ENCODE measurements at regions not wholly inside any gene's neighbourhood (a gene's known extent, or its start where the extent isn't known, plus 50 kb on each side); places are given as distances from the start of the nearest gene placed in this dataset.

GRCh38 chr2:118705032-118705431 lies 142.4 kb downstream of the EN1 start:
- DNase-seq (ENCODE audit: insufficient read length, low spot score) = no peak
- no peak for FAIRE-seq

GRCh38 chr2:118699447-118700175 lies 147.8 kb downstream of the EN1 start:
- FAIRE-seq (no peak), DNase-seq (ENCODE audit: insufficient read length, low spot score) (no peak)

- no peak for DNase-seq (ENCODE audit: insufficient read length, low spot score)
- FAIRE-seq = no peak
These were observed 148.9 kb downstream of the EN1 start for GRCh38 chr2:118698564-118698963.

GRCh38 chr2:118697781-118698180 lies 149.7 kb downstream of the EN1 start:
- FAIRE-seq (no peak), DNase-seq (ENCODE audit: insufficient read length, low spot score) (no peak)

- FAIRE-seq (no peak), DNase-seq (ENCODE audit: insufficient read length, low spot score) (no peak)
These were observed 150.5 kb downstream of the EN1 start for GRCh38 chr2:118696786-118697465.

- FAIRE-seq (no peak), DNase-seq (ENCODE audit: insufficient read length, low spot score) (no peak)
These were observed 154.1 kb downstream of the EN1 start for GRCh38 chr2:118693287-118693822.

GRCh38 chr2:118689874-118690273 lies 157.6 kb downstream of the EN1 start:
- DNase-seq (ENCODE audit: insufficient read length, low spot score) = no peak
- FAIRE-seq = no peak

- DNase-seq (ENCODE audit: insufficient read length, low spot score) = no peak
- FAIRE-seq = no peak
These were observed 158.0 kb downstream of the EN1 start for GRCh38 chr2:118689456-118689855.

GRCh38 chr2:118689033-118689432 lies 158.4 kb downstream of the EN1 start:
- DNase-seq (ENCODE audit: insufficient read length, low spot score) (no peak), FAIRE-seq (no peak)

GRCh38 chr2:118687698-118688097 lies 159.8 kb downstream of the EN1 start:
- no peak for FAIRE-seq

GRCh38 chr2:118687192-118687591 lies 160.3 kb downstream of the EN1 start:
- DNase-seq (ENCODE audit: insufficient read length, low spot score) (no peak), FAIRE-seq (no peak)

More at GRCh38 chr2:118687698-118688097, 159.8 kb downstream of the EN1 start:
- no peak for DNase-seq (ENCODE audit: insufficient read length, low spot score)

- no peak for FAIRE-seq
- DNase-seq (ENCODE audit: insufficient read length, low spot score) = no peak
These were observed 161.1 kb downstream of the EN1 start for GRCh38 chr2:118686346-118686745.

GRCh38 chr2:118683460-118683859 lies 164.0 kb downstream of the EN1 start:
- DNase-seq (ENCODE audit: insufficient read length, low spot score) (no peak), FAIRE-seq (no peak)

- DNase-seq (ENCODE audit: insufficient read length, low spot score) = no peak
- FAIRE-seq = no peak
These were observed 168.5 kb downstream of the EN1 start for GRCh38 chr2:118678985-118679384.

GRCh38 chr2:118677546-118677945 lies 169.9 kb downstream of the EN1 start:
- FAIRE-seq (no peak), DNase-seq (ENCODE audit: insufficient read length, low spot score) (no peak)

- DNase-seq (ENCODE audit: insufficient read length, low spot score) (no peak), FAIRE-seq (no peak)
These were observed 171.9 kb downstream of the EN1 start for GRCh38 chr2:118675531-118675930.

GRCh38 chr2:118672571-118673158 lies 174.8 kb downstream of the EN1 start:
- DNase-seq (ENCODE audit: insufficient read length, low spot score) = no peak

GRCh38 chr2:118671701-118672454 lies 175.6 kb downstream of the EN1 start:
- DNase-seq (ENCODE audit: insufficient read length, low spot score) (no peak), FAIRE-seq (no peak)

More at GRCh38 chr2:118672571-118673158, 174.8 kb downstream of the EN1 start:
- no peak for FAIRE-seq

- DNase-seq (ENCODE audit: insufficient read length, low spot score) = no peak
- FAIRE-seq = no peak
These were observed 176.6 kb downstream of the EN1 start for GRCh38 chr2:118670838-118671237.

GRCh38 chr2:118670276-118670675 lies 177.2 kb downstream of the EN1 start:
- DNase-seq (ENCODE audit: insufficient read length, low spot score) (no peak), FAIRE-seq (no peak)

- DNase-seq (ENCODE audit: insufficient read length, low spot score) (no peak), FAIRE-seq (no peak)
These were observed 177.8 kb downstream of the EN1 start for GRCh38 chr2:118669654-118670053.

All from HTR-8/SVneo (cell line).